ENCODE measurements at regions not wholly inside any gene's neighbourhood (a gene's known extent, or its start where the extent isn't known, plus 50 kb on each side); places are given as distances from the start of the nearest gene placed in this dataset.
"Not testable (repeated sequence)": the region's sequence is repeated elsewhere in the genome, so short reads cannot be mapped to it uniquely, and the experiment has no call there.

DNA sequence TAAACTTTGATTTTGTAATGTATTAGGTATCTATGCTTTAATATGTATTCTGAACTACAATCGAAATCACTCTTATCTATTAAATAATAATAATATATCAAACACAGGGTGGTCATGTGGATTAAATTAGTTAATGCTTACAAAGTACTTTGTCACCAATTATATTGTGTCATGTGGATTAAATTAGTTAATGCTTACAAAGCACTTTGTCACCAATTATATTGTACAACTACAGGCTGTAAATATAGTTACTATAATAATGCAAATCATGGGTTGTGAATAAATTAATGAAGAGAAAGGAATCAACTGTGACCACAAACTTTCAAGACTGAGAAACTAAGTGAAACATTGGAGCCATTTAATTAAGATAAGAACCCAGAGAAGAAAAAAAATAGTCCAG, 1929.1 kb upstream of the PCDH20 start:
- no peak for DNase-seq (ENCODE audit: low read depth in 2 of 2)

DNA sequence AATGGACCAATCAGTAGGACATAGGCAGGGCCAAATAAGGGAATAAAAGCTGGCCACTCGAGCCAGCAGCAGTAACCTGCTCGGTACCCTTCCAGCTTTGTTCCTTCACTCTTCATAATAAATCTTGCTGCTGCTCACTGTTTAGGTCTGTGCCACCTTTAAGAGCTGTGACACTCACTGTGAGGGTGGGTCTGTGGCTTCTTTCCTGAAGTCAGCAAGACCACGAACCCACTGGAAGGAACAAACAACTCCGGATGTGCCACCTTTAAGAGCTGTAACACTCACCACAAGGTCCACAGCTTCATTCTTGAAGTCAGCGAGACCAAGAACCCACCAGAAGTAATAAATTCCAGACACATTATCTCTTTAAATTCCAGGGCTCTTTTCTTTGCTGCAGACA, 1922.3 kb upstream of the PCDH20 start:
- no peak for DNase-seq (ENCODE audit: low read depth in 2 of 2)

DNA sequence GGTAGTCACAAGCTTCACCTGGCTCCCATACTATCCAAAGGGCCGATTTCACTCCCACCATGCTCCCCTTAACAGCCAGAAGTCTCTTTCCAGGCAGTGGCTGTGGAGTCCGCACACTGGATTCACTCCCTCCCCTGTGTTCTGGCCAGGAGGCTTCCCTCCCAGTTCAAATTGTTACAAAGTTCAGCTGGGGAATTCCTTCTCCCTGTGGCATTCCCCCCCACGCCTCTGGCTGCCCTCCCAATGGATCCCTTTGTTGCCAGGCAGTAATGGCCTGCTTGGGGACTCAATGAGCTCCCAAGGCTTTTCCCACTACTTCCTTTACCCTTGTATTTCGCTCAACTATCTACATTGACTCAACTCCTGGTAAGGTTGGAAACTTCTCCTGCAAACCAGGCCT, 1921.4 kb upstream of the PCDH20 start:
- DNase-seq (ENCODE audit: low read depth in 2 of 2), result no peak

DNA sequence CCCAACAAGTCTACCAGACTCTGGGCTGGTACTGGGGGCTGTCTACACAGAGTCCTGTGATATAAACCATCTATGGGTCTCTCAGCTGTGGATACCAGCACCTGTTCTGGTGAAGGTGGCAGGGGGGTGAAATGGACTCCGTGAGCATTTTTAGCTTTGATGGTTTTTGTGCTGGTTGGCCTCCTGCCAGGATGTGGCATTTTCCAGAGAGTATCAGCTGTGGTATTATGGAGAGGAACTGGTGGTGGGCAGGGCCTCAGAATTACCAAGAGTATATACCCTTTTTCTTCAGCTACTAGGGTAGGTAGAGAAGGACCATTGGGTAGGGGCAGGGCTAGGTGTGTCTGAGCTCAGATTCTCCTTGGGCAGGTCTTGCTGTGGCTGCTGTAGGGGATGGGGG, 1920.9 kb upstream of the PCDH20 start:
- DNase-seq (ENCODE audit: low read depth in 2 of 2), result no peak

DNA sequence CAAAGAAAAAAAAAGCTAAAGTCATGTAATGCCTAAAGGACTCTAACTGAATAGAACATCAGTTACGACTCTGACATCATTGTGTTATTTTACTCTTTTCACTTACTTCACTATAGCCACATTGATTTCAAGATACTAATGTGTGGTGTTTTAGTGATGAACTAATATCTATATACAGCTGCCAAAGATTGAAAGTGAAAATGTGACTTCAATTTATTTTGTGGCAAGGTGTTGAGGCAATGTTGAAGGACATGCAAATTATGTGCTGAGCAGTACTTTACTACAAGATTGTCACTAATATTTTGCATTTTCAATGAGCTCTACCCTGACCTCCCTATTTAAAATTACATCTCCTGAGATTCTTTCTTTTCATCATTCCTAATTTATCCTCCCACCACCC, 1911.9 kb upstream of the PCDH20 start:
- no peak for DNase-seq (ENCODE audit: low read depth in 2 of 2)

DNA sequence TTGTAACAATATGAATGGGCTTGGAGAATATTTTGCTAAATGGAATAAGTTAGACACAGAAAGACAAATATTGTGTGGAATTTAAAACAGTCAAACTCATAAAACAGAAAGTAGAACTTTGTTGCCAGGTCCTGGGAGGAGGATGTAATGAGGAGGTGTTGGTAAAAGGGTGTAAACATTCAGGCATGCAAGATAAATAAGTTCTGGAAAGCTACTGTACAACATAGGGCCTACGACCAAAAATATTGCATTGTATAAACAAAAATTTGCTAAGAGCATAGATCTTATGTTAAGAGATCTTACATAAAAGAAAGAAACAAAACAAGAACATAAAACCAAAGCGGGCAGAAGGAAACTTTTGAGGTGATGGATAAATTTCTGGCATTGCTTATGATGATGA, 1907.8 kb upstream of the PCDH20 start:
- DNase-seq (ENCODE audit: low read depth in 2 of 2), result no peak

DNA sequence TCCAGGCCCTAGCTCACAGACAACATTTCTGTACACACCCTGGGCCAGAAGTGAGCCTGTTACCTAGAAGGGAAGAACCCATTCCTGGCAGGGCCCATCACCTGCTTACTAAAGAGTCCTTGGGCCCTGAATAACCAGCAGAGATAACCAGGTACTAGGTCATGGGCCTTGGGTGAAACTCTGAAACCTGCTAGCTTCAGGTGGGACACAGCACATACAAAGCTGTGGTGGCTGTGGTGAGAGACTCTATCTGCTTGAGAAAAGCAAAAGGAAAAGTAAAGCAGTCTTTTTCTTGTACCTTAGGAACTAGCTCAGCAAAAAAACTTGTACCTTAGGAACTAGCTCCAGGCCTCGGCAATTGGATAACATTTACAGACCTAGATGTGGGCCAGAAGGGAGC, 1895.9 kb upstream of the PCDH20 start:
- DNase-seq (ENCODE audit: low read depth in 2 of 2), result no peak

DNA sequence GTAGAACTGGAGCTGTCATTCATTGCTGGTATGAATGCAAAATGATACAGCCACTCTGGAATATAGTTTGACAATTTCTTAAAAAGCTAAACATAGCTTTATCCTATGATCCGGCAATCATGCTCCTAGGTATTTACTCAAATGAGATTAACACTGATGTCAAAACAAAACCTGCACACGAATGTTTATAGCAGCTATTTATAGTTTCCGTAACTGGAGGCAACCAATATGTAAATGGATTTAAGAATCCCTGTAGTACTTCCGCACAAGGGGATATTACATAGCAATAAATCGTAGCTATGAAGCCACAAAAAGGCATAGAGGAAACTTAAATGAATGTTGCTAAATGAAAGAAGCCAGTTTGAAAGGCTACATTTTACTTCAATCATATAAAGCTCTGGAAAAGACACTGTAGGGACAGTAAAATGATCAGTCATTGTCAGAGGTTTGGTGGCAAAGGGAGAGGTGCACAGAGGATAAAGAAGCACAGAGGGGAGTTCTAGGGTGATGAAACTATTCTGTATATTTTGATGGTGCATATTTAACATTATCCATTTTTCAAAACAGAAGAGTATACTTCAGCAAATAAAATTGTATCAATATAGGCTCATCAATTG, 1893.0 kb upstream of the PCDH20 start:
- no peak for DNase-seq (ENCODE audit: low read depth in 2 of 2)

DNA sequence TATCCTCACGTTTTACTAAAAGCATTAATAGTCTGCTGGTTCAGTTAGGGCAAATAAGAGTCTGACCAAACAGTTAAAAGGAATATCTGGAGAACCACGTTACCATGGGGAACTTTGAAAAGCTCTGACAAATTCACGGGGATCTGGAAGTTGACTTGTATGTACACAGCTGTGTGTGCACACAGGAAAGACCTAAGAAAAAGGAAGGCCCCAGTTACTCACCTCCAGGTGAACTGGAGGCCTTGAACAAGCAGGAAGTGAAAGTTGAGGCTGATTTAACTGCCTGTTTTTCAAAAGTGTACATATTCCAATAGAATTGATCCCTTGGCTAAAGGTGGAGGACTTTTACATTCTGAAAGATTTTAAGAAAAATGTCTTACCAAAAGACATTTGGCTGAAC, 1891.6 kb upstream of the PCDH20 start:
- no peak for DNase-seq (ENCODE audit: low read depth in 2 of 2)

DNA sequence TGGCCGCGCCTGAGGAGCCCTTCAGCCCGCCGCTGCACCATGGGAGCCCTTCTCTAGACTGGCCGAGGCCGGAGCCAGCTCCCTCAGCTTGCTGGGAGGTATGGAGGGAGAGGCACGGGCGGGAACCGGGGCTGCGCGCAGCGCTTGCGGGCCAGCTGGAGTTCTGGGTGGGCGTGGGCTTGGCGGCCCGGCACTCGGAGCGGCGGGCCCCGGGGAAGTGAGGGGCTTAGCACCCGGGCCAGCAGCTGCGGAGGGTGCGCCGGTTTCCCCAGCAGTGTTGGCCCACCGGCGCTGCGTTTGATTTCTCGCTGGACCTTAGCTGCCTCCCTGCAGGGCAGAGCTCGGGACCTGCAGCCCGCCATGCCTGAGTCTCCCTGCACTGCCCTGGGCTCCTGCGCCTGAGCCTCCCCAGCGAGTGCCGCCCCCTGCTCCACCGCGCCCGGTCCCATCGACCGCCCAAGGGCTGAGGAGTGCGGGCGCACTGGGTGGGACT, 1890.0 kb upstream of the PCDH20 start:
- no peak for DNase-seq (ENCODE audit: low read depth in 2 of 2)

DNA sequence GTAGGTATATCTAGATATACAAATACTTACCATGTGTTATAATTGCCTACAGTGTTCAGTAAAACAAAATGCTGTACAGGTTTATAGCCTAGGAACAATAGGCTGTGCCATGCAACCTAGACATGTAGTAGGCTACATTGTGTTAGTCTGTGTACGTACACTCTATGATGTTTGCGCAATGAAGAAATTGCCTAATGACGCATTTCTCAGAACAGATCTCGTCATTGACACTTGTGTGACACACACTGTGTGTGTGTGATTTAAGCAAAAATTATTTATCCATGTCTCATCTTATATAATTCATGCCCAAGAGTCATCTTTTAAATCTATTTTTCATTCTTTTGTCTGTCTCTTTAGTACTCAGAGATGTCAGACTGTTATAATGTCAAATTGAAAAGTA, 1888.8 kb upstream of the PCDH20 start:
- DNase-seq (ENCODE audit: low read depth in 2 of 2), result no peak

DNA sequence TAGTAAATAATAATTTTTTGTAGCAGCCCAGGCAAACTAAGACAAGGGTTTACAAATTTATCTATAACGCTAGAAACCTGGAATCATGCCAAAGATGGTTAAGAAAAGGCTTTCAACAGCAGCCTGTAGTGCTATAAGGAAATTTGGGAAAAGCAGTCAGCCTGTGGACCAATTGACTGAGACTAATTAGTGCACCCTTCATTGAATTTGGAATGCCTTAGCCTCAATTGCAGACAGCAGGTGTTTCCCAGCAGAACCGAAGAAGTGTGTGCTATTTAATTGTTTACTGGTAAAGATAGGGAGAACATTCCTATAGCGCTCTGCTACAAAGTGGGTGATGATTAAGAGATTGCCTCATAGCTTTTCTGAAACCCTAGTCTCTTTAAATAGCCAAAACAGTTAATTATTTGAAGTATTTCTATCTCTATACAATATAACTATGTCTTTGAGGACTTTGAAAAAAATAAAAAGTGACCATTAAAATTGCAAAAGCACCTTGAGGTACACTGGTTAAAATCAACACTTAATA, 1884.3 kb upstream of the PCDH20 start:
- DNase-seq (ENCODE audit: low read depth in 2 of 2), result no peak

DNA sequence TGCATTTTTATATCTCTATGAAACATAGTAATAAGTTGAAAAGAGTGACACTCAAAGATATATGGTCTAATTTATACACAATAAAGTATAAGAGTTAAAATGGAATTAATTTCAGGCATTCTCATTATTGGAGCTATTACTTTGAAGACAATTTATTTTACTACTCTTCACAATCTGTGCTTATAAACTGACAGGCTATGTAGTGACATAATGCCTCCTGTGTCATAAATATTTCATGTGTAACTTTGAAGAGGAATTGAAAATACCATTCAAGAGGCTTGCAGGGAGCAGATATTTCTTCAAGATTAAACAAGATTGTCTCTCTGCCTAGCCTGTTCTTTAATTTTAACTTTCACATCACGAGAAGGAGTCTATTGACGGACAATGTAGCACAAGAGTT, 1881.5 kb upstream of the PCDH20 start:
- no peak for DNase-seq (ENCODE audit: low read depth in 2 of 2)

DNA sequence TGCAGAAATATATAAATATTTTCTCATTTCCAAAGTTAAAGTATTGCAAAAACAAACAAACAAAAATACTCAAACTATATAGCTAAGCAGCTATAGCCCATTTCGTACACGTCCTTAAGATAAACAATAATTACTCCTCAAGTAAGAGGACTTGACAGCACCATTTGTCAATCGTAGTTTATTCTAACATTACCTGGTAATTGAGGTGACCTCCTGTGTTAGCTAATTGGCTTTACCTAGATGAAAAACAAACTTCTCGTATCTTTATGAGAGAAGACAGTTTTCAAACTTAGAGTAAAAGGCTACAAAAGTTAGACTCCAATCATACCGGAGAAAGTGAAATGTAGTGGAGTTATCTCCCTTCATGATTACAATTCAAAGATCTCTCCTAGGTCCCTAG, 1876.1 kb upstream of the PCDH20 start:
- no peak for DNase-seq (ENCODE audit: low read depth in 2 of 2)

DNA sequence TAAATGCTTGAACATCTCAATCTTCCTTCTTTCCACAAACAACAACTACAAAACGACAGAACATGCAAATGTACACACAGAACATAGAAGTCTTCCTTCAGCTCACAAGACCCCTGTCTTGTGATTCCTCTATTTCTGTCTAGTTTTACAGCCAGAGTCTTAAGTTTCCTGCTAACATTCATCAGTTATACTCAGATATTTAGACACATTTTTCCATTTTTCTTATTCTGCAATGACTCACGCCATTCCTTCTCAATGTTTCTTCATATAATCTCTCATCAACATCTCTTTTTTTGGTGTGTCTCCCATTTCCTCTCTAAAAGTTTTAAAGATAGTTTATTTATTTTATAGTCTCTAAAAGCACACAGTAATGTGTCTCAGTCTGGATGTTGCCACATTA, 1872.9 kb upstream of the PCDH20 start:
- DNase-seq (ENCODE audit: low read depth in 2 of 2), result no peak

DNA sequence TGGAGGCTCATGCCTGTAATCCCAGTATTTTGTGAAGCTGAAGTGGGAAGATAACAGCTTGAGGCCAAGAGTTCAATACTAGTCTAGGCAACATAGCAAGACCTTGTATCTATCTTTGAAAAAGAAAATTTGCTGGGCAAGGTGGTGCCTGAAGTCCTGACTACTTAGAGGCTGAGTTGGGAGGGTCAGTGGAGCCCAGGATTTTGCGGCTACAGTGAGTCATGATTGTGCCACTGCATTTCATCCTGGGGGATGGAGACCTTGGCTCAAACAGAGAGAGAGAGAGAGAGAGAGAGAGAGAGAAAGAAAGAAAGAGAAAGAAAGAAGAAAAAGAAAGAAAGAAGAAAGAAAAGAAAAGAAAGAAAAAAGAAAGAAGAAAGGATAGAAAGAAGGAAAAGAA, 1872.3 kb upstream of the PCDH20 start:
- no peak for DNase-seq (ENCODE audit: low read depth in 2 of 2)

DNA sequence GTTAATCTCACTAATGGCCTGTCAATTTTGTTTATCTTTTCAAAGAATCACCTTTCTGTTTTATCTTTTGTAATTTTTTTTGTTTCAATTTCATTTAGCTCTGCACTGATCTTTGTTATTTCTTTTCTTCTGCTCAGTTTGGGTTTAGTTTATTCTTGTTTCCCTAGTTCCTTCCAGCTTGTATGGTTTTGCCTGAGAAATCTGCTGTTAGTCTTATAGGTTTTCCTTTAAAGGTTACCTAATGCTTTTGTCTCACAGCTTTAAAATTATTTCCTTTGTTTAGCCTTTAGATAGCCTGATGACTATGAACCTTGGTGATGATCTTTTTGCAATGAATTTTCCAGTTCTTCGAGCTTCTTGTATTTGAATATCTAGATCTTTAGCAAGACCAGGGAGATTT, 1869.8 kb upstream of the PCDH20 start:
- DNase-seq (ENCODE audit: low read depth in 2 of 2), result no peak

DNA sequence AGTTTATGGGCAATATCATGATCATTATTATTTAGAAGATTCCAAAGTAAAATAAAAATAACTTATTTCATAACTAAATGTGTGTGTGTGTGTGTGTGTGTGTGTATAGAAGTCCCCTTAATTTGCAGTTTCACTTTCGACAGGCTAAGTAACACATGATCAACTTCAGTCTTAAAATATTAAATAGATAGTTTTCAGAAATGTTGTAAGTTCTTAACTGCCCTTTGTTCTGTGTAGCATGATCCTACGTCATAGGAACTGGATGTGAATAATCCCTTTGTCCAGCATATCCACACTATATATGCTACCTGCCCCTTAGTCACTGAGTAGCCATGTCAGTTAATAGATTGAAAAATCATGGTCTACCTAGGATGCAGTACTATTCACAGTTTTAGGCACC, 1863.5 kb upstream of the PCDH20 start:
- no peak for DNase-seq (ENCODE audit: low read depth in 2 of 2)

DNA sequence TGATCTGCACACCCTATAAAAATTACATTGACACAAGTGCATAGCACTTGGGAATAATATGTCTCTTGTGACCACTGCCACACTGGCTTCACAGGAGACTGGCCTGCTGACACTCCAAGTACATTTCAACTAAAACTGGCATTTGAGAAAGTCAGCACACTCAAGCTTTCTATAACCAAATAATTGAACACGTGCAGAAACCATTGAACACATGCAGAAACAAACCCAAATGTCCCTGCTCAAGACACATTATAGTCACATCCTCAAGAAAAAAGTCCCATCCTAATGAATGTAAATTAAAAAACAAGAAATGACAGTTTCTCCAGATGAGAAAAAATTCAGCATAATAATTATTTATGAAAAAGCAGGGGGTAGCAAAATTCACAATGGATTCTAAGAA, 1859.1 kb upstream of the PCDH20 start:
- no peak for DNase-seq (ENCODE audit: low read depth in 2 of 2)

DNA sequence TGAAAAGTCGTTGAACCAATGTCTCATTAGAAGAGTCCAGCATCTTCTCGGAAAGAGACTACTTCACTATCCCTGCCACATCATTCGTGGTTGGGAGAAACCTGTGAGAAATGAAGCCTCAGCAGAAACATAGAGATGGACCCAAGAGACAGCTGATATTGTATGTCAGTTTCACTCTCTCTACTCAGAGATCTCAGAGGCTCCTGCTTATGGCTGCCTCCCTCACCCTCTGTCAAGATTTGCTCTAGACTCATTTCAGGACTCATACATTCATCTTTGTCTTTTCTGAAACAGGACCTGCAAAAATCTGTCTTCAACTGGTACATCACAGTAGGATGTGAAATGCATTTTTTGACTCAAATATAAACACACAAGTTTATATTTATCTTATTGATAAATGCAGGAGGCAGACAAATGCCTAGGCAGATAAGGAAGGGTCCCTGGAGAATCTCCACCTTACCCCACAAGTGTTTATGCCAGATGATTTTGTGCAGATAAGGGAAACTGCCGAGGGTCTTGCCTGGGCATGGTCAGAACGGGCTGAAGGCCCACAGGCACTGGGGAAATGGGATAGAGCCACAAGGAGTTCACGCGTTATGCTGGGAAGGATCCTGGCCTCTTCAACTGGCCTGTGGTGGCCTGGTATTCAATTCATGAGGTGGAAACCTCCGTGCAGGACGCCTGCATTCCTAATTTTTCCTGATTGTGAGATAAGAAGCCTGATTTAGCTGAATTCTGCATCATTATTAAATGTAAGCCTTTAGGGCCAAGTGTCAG, 1834.0 kb upstream of the PCDH20 start:
- no peak for DNase-seq (ENCODE audit: low read depth in 2 of 2)

DNA sequence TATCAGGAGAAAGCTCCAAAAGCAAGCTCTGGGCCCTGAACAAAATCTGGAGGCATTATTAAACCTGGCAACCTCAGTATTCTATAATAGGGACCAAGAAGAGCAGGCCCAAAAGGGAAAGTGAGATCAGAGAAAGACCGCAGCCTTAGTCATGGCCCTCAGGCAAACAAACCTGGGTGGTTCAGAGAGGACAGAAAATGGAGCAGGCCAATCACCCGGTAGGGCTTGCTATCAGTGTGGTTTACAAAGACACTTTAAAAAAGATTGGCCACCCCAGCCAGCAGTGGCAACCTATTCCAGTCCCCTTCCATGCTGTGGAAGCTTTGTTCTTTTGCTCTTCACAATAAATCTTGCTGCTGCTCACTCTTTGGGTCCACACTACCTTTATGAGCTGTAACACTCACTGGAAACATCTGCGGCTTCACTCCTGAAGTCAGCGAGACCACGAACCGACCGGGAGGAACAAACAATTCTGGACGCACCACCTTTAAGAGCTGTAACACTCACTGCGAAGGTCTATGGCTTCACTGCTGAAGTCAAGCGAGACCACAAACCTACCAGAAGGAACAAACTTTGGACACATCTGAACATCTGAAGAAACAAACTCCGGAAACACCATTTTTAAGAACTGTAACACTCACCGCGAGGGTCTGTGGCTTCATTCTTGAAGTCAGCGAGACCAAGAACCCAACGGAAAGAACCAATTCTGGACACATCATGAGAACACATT, 1821.2 kb upstream of the PCDH20 start:
- DNase-seq (ENCODE audit: low read depth in 2 of 2), result not testable (repeated sequence)

DNA sequence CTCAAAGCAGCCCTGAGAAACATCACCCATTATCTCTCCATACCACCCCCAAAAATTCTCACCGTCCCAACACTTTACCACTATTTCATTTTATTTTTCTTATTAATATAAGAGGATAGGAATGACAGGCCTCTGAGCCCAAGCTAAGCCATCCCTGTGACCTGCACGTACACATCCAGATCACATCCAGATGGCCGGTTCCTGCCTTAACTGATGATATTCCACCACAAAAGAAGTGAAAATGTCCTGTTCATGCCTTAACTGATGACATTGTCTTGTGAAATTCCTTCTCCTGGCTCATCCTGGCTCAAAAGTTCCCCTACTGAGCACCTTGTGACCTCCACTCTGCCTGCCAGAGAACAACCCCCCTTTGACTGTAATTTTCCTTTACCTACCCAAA, 1802.9 kb upstream of the PCDH20 start:
- not testable (repeated sequence) for DNase-seq (ENCODE audit: low read depth in 2 of 2)
